H1 (cell line): ENCODE measurements at regions not wholly inside any gene's neighbourhood (a gene's known extent, or its start where the extent isn't known, plus 50 kb on each side); places are given as distances from the start of the nearest gene placed in this dataset.

ENCODE experiments used
- CTCF ChIA-PET: fragments of 300-600 bp; sonication (Branson Sonifier 250); formaldehyde crosslinking; loops from one replicate; lab custom pipeline; 2021; ENCODE audit not compliant: partially characterized antibody; lab: Charles Lee
- POLR2A ChIA-PET: fragments of 300-600 bp; sonication (Branson Sonifier 250); formaldehyde crosslinking; loops from one replicate; lab custom pipeline; 2021; ENCODE audit warnings: inconsistent platforms; ENCODE audit not compliant: partially characterized antibody; lab: Charles Lee
- DNase-seq, 2 experiments: peaks; one replicate each; pipeline versions ENCODE4 v3.0.0 to v3.0.0-alpha.2; 2010 to 2022; ENCODE audit warnings: low spot score in 2 of 2, low read depth in 1 of 2, mixed read lengths in 1 of 2
- FAIRE-seq: peaks from 2 replicates; lab custom pipeline; 2011; peaks lifted over from hg19 to GRCh38; lab: Jason Lieb, UNC
- H2AFZ ChIP-seq: 2 replicates; pipeline ENCODE4 v1.8.1; 2012; ENCODE audit warnings: low read length, inconsistent platforms
- H2AK5ac ChIP-seq: 2 replicates; pipeline ENCODE4 v1.6.1; 2013; ENCODE audit warnings: low read depth, low read length
- H2BK120ac ChIP-seq: replicated peaks from 2 replicates; pipeline ENCODE3; 2013; ENCODE audit warnings: low read depth, low read length, inconsistent platforms
- H2BK12ac ChIP-seq: 2 replicates; pipeline ENCODE4 v1.6.1; 2013; ENCODE audit warnings: low read depth, low read length
- H2BK15ac ChIP-seq: 2 replicates; pipeline ENCODE4 v1.6.1; 2013; ENCODE audit warnings: low read length
- H2BK20ac ChIP-seq: 2 replicates; pipeline ENCODE4 v1.6.1; 2013; ENCODE audit warnings: low read length
- H2BK5ac ChIP-seq: 2 replicates; pipeline ENCODE4 v1.6.1; 2013; ENCODE audit warnings: low read depth, low read length
- H3K14ac ChIP-seq: 2 replicates; pipeline ENCODE4 v1.6.1; 2013; ENCODE audit warnings: inconsistent platforms; ENCODE audit not compliant: insufficient read length
- H3K18ac ChIP-seq: 2 replicates; pipeline ENCODE4 v1.6.1; 2013; ENCODE audit warnings: low read length; ENCODE audit errors: extremely low read depth
- H3K23ac ChIP-seq: 2 replicates; pipeline ENCODE4 v1.6.1; 2013; ENCODE audit warnings: inconsistent platforms; ENCODE audit not compliant: insufficient read length
- H3K23me2 ChIP-seq: 2 replicates; pipeline ENCODE4 v1.6.1; 2013; ENCODE audit warnings: low read depth, low read length
- H3K27ac ChIP-seq: 2 replicates; pipeline ENCODE4 v1.6.1; 2011; ENCODE audit warnings: low read depth, low read length, inconsistent platforms
- H3K27me3 ChIP-seq, 4 experiments: replicated peaks in 1 of 4; 1 replicate in 1 of 4; 2 replicates in 3 of 4; pipeline versions ENCODE4 v1.6.1 to v1.8.1; 2011 to 2013; ENCODE audit warnings: low read length in 3 of 4, mild to moderate bottlenecking in 3 of 4, inconsistent platforms in 2 of 4, mixed read lengths in 2 of 4, moderate library complexity in 1 of 4; ENCODE audit not compliant: control insufficient read depth in 3 of 4, insufficient read depth in 3 of 4; ENCODE audit errors: extremely low read depth in 1 of 4
- H3K36me3 ChIP-seq, 4 experiments: 2 replicates each; pipeline versions ENCODE4 v1.6.1 to v1.8.1; 2011 to 2013; ENCODE audit warnings: mild to moderate bottlenecking in 4 of 4, low read length in 3 of 4, moderate library complexity in 2 of 4, control low read depth in 1 of 4, inconsistent platforms in 1 of 4; ENCODE audit not compliant: insufficient read depth in 4 of 4, control insufficient read depth in 2 of 4
- H3K4ac ChIP-seq: replicated peaks from 2 replicates; pipeline ENCODE3; 2013; ENCODE audit warnings: low read length, low read depth, mixed read lengths, inconsistent platforms; ENCODE audit not compliant: insufficient read length
- H3K4me1 ChIP-seq, 4 experiments: replicated peaks in 1 of 4; 1 replicate in 1 of 4; 2 replicates in 3 of 4; pipeline versions ENCODE4 v1.6.1 to v1.8.1; 2011 to 2013; ENCODE audit warnings: low read length in 3 of 4, inconsistent platforms in 2 of 4, mixed read lengths in 1 of 4; ENCODE audit not compliant: insufficient read depth in 4 of 4, control insufficient read depth in 3 of 4
- H3K4me2 ChIP-seq, 2 experiments: 2 replicates each; pipeline versions ENCODE4 v1.6.1 to v1.8.1; 2011 to 2013; ENCODE audit warnings: low read depth in 2 of 2, low read length in 2 of 2, control low read depth in 1 of 2, inconsistent platforms in 1 of 2, mild to moderate bottlenecking in 1 of 2; ENCODE audit not compliant: insufficient read depth in 1 of 2
- H3K4me3 ChIP-seq, 4 experiments: fragments of 200-600, 300-600 bp in 1 of 4; sonication (generic), shearing (Covaris generic), sonication (Bioruptor Twin) in 1 of 4; 2 replicates each; pipeline versions ENCODE4 v1.5.1 to v1.8.1; 2011 to 2016; ENCODE audit warnings: low read length in 4 of 4, low read depth in 3 of 4, control low read depth in 2 of 4, inconsistent platforms in 2 of 4, mild to moderate bottlenecking in 2 of 4, mixed read lengths in 1 of 4, moderate library complexity in 1 of 4; ENCODE audit not compliant: insufficient read depth in 2 of 4; ENCODE audit errors: extremely low read depth in 1 of 4
- H3K56ac ChIP-seq: replicated peaks from 2 replicates; pipeline ENCODE3; 2013; ENCODE audit warnings: low read depth, mild to moderate bottlenecking, mixed read lengths, low read length, inconsistent platforms; ENCODE audit not compliant: insufficient read length
- H3K79me1 ChIP-seq: 2 replicates; pipeline ENCODE4 v1.6.1; 2013; ENCODE audit warnings: low read depth, low read length, control low read depth
- H3K79me2 ChIP-seq, 2 experiments: 2 replicates each; pipeline versions ENCODE4 v1.6.1 to v1.8.1; 2012 to 2013; ENCODE audit warnings: low read length in 2 of 2, mild to moderate bottlenecking in 2 of 2, inconsistent platforms in 1 of 2; ENCODE audit not compliant: insufficient read depth in 2 of 2, control insufficient read depth in 1 of 2
- H3K9ac ChIP-seq, 4 experiments: replicated peaks in 1 of 4; 1 replicate in 1 of 4; 2 replicates in 3 of 4; pipeline versions ENCODE4 v1.6.1 to v1.8.1; 2011 to 2013; ENCODE audit warnings: low read depth in 3 of 4, low read length in 3 of 4, control low read depth in 2 of 4, mild to moderate bottlenecking in 2 of 4, moderate library complexity in 2 of 4, inconsistent platforms in 1 of 4; ENCODE audit errors: extremely low read depth in 1 of 4
- H3K9me3 ChIP-seq, 2 experiments: 2 replicates each; pipeline versions ENCODE4 v1.6.1 to v1.8.1; 2012 to 2013; ENCODE audit warnings: mild to moderate bottlenecking in 2 of 2, moderate library complexity in 2 of 2, control low read depth in 1 of 2, inconsistent platforms in 1 of 2, low read depth in 1 of 2, low read length in 1 of 2, mixed read lengths in 1 of 2; ENCODE audit not compliant: insufficient read depth in 2 of 2
- H4K20me1 ChIP-seq, 2 experiments: replicated peaks in 1 of 2; 2 replicates each; pipeline versions ENCODE3 to v1.8.1; 2011 to 2013; ENCODE audit warnings: inconsistent platforms in 2 of 2, low read length in 2 of 2, mild to moderate bottlenecking in 1 of 2; ENCODE audit not compliant: insufficient read depth in 2 of 2, control insufficient read depth in 1 of 2
- H4K5ac ChIP-seq: 2 replicates; pipeline ENCODE4 v1.6.1; 2013; ENCODE audit warnings: low read length, low read depth, mixed read lengths, inconsistent platforms; ENCODE audit not compliant: insufficient read length
- H4K8ac ChIP-seq: 2 replicates; pipeline ENCODE4 v1.8.0; 2013; ENCODE audit warnings: mild to moderate bottlenecking, moderate library complexity, low read length, inconsistent platforms; ENCODE audit not compliant: insufficient read depth; ENCODE audit errors: extremely low read depth
- H4K91ac ChIP-seq: replicated peaks from 2 replicates; pipeline ENCODE3; 2013; ENCODE audit warnings: low read length, mixed read lengths, inconsistent platforms; ENCODE audit not compliant: insufficient read length
- CBX5 ChIP-seq: fragments of 300-800, 300-1000 bp; sonication (generic); IDR thresholded peaks from 2 replicates; pipeline ENCODE4 v1.7.1; 2016; ENCODE audit warnings: antibody characterized with exemption, low read length, low read depth
- FOSL1 ChIP-seq: IDR thresholded peaks from 2 replicates; pipeline ENCODE4 v1.6.1; 2011; ENCODE audit warnings: mild to moderate bottlenecking, low read depth, low read length, moderate library complexity; ENCODE audit not compliant: insufficient read depth
- MAFK ChIP-seq: IDR thresholded peaks from 2 replicates; pipeline ENCODE4 v1.6.1; 2012; ENCODE audit warnings: low read depth, mild to moderate bottlenecking, improper control_type of control experiment, low read length
- NRF1 ChIP-seq: IDR thresholded peaks from 2 replicates; pipeline ENCODE4 v1.6.1; 2011; ENCODE audit warnings: mild to moderate bottlenecking, low read depth, low read length, improper control_type of control experiment
- RFX5 ChIP-seq: IDR thresholded peaks from 2 replicates; pipeline ENCODE4 v1.6.1; 2011; ENCODE audit warnings: low read depth, low read length, improper control_type of control experiment, borderline replicate concordance
- SIRT6 ChIP-seq: IDR thresholded peaks from one replicate; pipeline ENCODE4 v1.7.1; 2012; ENCODE audit warnings: low read length, inconsistent platforms
- TEAD4 ChIP-seq: IDR thresholded peaks from 2 replicates; pipeline ENCODE4 v1.6.1; 2012; ENCODE audit warnings: low read depth, low read length, inconsistent platforms, mixed read lengths
- WGBS, 2 experiments: shearing (Covaris generic) in 1 of 2; methylation state at CpG; one replicate each; pipeline versions ENCODE4 v1.1.6 to v1.1.7; 2013 to 2015; ENCODE audit warnings: low lambda C conversion rate in 2 of 2, mixed read lengths in 2 of 2, inconsistent platforms in 1 of 2, low coverage in 1 of 2, missing lambda C conversion rate in 1 of 2; ENCODE audit not compliant: insufficient replicate concordance in 2 of 2, insufficient coverage in 1 of 2, insufficient read length in 1 of 2; ENCODE audit errors: extremely low coverage in 1 of 2, missing lambda C conversion rate in 1 of 2; 5-methylcytosine and 5-hydroxymethylcytosine counted together

- CTCF ChIA-PET: interaction anchor here (0.6 to 4.9 kb wide), 6 partner anchors 15 to 381 kb away, joined by 3 to 83 read pairs (median 9); no protein-coding TSS in a partner anchor
- no peak for TF ChIP-seq SIRT6
- no peak for TF ChIP-seq CBX5
- no peak for TF ChIP-seq FOSL1
- no peak for TF ChIP-seq MAFK
- no peak for TF ChIP-seq NRF1
- TF ChIP-seq RFX5: no peak
- TF ChIP-seq TEAD4: no peak
These were observed 717.6 kb upstream of the TENM3 start for GRCh38 chr4:181525634-181526033.

More at GRCh38 chr4:181525634-181526033, 717.6 kb upstream of the TENM3 start:
- H3K79me1 ChIP-seq: no peaks in the 10 kb centered on the region
- no peak overlapping the region for H2BK5ac ChIP-seq
- H2BK15ac ChIP-seq: no peak overlapping the region
- H2BK120ac ChIP-seq: no peak overlapping the region
- no peak overlapping the region for H4K5ac ChIP-seq
- no peak overlapping the region for H3K23ac ChIP-seq
- no peak overlapping the region for H2BK12ac ChIP-seq
- no peaks in the 10 kb centered on the region for H3K27me3 ChIP-seq
- H3K18ac ChIP-seq: no peak overlapping the region
- no peak overlapping the region for H2AFZ ChIP-seq
- H2BK20ac ChIP-seq: no peak overlapping the region
- H3K27ac ChIP-seq: no peak overlapping the region
- no peaks in the 10 kb centered on the region; a peak in 2 of 8 replicates for H3K36me3 ChIP-seq
- POLR2A ChIA-PET: no interaction called here
- H3K4me2 ChIP-seq: no peak overlapping the region
- H3K4me3 ChIP-seq: no peak overlapping the region
- H3K9me3 ChIP-seq: no peaks in the 10 kb centered on the region
- DNase-seq (no peak), FAIRE-seq (no peak)
- no peaks in the 10 kb centered on the region for H3K79me2 ChIP-seq
- H4K91ac ChIP-seq: no peak overlapping the region
- H3K4ac ChIP-seq: no peak overlapping the region
- no peaks in the 10 kb centered on the region for H4K20me1 ChIP-seq
- no peak overlapping the region for H3K14ac ChIP-seq
- H3K56ac ChIP-seq: no peak overlapping the region
- peaks cover 0 to 4% (median 3%) of the 10 kb centered on the region in 4 experiments; a peak in 4 of 7 replicates for H3K4me1 ChIP-seq
- H4K8ac ChIP-seq: no peak overlapping the region
- no peak overlapping the region for H2AK5ac ChIP-seq
- H3K23me2 ChIP-seq: no peaks in the 10 kb centered on the region; the same call in 1 of the 2 replicates
- no peak overlapping the region for H3K9ac ChIP-seq
- WGBS, 2 experiments: 87% methylated on average over 3 of the region's 3 CpGs; no CpG with 5 or more reads in 1 of the 2 experiments
